SKM-1 treated with dmso at 0.1 percent for 144 hours (cell line): ENCODE measurements at regions not wholly inside any gene's neighbourhood (a gene's known extent, or its start where the extent isn't known, plus 50 kb on each side); places are given as distances from the start of the nearest gene placed in this dataset.
A peak's percentile ranks its signal among the peaks of the same experiment; 100 is the strongest.
"Not testable (repeated sequence)": the region's sequence is repeated elsewhere in the genome, so short reads cannot be mapped to it uniquely, and the experiment has no call there.

Experiments used
- DNase-seq: peaks from one replicate; lab custom pipeline; 2025; ENCODE audit not compliant: unreplicated experiment; lab: John Stamatoyannopoulos, UW

DNA sequence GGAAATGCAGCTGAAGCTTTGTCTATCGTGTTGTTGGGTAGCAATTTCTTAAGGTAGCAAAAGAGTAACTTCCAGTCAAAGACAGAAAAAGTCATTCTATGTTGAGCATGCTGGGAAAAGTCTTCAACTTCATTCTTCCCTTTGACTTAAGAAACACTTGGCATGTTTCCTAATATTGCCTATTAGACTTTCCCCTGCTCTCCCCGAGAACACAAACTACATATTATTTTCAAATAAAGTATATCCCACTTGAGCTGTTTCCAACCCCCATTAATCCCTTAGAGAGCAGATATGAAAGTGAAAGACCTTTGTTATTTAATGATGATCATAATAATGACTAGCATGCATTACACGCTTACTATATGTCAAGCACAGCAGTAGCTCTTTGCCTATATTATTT is 136.0 kb upstream of the SPOPL start:
- DNase-seq = no peak

DNA sequence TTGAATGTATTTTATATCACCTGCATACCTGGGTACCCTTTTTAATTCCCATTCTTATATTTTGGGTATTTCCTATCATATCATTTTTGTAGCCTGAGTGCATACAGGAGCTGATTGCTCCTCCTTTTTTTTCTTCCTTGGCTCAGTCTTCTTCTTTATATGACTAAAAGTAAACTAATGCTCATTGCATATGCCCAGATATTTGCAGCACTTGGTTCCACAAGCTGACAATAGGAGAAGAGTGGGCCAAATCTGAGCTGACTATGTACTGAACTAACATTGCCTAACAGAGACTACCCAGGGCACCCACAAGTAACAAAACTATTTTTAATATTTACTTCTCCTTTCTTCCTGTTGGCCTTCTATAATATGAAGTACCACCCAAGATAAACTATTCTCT is 131.7 kb upstream of the SPOPL start:
- DNase-seq = no peak

DNA sequence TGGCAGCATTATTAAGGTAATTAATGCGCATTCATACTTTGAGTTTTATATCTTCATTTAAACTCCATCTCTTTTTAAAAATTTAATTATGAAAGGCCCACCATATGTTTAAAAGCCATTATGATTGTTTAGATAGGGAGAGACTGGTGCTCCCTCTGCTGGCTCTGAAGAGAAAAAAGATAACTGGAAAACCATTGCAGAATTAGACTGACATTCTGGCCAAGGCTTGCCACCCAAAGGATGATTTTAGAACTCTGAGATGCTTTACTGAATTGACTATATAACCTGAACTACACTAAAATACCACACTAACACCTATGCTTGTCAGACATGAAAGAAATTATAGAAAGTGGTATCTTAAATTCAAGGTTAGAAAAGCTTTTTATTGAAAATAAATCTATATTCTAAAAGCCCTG is 127.6 kb upstream of the SPOPL start:
- peak; percentile 60 for DNase-seq

DNA sequence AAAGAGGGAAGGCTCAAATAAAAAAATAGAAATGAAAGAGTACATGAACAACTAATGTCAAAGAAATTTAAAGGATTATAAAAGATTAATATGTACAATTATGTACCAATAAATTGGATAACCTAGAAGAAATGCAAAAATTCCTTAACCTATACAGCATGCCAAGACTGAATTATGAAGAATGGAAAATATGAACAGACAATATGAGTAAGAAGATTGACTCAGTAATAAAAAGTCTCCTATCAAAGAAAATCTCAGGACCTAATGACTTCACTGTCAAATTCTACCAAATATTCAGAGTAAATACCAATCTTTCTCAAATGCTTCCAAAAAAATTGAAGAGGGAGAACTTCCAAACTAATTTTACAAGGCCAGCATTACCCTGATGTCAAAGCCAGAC is 120.2 kb upstream of the SPOPL start:
- no peak for DNase-seq

DNA sequence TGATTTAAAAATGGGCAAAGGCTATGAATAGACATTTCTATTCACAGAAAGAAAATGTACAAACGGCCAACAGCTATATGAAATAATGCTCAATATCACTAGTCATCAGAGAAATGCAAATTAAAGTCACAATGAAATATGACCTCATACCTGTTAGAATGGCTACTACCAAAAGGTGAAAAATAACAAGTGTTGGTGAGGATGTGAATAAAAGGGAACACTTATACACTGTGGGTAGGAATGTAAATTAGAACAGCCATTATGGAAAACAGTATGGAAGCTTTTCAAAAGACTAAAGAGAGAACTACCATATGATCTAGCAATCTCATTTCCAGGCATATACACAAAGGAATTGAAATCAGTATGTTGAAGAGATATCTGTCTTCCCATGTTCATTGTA is 118.9 kb upstream of the SPOPL start:
- DNase-seq = no peak

DNA sequence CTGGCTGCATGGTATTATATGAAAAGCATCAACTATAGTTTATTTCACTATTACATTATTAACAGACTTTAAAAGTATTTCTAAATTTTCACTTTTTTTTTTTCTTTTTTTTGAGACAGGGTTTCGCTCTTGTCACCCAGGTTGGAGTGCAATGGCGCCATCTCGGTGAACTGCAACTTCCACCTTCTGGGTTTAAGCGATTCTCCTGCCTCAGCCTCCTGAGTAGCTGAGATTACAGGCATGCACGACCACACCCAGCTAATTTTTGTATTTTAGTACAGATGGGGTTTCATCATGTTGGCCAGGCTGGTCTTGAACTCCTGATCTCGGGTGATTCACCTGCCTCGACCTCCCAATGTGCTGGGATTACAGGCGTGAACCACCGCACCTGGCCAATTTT is 115.4 kb upstream of the SPOPL start:
- DNase-seq = not testable (repeated sequence)

DNA sequence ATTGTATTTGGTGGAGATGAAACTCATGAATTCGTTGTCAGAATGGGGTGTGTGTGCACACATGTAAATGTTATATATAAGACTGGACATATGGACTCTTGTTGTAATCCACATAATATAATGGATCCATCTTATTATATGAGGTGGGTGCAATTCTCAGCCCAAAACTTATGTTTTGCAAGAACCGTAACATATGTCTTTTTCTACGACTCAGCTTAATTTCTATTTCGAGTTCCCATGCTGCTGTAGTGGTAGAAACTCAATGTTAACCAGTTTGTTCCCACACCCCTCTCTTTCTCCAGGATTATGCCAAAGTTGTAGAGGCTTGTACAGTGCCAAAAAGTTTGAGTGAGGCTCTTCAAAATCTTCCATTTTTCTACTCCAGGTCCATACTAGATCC is 112.5 kb upstream of the SPOPL start:
- DNase-seq = no peak

DNA sequence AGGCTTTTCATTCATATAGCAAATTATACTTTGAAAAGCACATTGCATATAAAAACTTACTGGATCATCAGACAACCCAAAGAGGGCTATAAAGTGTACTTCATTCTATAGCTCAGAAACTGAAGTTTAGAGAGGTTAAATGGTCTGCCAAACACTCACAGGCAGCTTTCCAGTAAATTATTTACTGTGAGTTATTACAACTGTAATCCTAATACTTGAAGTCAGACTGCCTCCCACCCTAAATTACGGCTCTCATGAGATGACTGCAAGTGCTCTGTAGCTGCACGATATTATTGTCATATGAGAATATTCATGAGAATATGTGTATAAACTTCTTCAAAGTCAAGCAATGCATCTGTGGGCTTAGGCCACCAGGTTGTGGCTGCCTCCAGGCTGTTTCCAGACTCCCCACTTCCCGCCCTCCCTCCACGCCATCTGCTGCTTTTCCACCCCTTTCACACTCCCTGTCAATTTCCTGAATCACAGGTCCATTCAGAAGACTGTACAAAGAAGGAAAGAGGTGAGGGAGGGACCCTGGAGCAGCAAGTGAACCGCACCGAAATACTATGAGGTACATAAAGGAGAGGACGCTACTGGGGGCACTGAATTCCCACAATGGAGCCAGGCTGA is 111.1 kb upstream of the SPOPL start:
- DNase-seq = no peak

DNA sequence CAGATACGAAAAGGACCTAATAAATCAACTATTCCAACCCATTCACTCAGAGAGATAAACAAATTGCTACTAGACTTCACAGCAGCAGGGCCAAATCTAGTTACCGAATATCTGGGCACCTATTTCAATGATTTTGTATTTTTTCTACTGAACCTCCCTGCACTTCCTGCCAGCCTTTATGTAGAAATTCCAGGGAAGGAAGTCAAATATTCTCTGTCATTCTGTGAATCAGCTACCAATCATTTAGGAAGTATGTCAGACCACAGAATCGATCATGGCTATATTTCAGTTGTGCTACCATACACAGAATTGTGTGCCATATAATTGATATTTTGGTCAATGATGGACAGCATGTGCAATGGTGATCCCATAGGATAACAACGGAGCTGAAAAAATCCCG is 109.6 kb upstream of the SPOPL start:
- DNase-seq = no peak

DNA sequence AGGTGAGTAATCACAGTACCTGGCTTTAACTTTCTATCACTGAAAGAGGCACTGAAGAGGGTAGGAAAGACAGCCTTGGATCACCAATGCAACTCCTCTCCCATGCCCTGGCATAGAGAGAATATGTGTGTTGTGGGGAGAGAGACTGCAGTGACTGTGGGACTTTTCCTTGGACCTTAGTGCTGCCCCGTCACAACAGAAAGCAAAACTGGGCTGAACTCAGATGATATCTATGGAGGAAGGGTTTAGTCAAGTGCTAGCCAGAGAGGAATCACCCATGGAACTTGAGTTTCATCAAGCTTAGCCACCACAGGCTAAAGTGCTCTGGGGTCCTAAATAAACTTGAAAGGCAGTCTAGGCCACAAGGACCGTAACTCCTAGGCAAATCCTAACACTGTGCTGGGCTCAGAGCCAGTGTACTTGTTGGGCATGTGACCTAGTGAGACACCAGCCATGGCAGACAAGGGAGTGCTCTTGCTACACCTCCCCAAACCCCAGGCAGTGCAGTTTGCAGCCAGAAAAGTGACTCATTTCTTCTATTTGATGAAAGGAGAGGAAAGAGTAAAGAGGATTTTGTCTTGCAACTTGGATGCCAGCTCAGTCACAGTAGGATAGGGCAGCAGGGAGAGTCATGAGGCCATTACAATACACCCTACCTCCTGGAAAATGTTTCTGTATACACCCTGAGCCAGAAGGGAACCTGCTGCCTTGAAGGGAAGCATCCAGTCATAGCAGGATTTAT is 105.8 kb upstream of the SPOPL start:
- DNase-seq = no peak

DNA sequence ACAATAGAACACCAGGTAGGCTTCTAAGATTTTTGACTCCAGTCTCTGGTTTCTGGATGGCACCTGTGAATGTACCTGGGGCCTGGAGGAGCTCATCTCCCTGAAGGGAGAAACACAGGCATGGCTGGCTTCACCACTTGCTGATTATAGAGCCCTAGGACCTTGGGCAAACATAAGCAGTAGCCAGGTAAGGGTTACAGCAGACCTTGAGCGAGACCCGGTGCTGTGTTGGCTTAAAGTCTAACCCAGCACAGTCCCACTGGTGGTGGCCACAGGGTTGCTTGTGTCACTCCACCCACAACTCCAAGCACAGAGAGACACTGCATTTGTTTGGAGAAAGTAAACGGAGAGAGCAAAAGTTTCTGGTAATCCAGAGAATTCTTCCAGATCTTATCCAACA is 104.7 kb upstream of the SPOPL start:
- no peak for DNase-seq

DNA sequence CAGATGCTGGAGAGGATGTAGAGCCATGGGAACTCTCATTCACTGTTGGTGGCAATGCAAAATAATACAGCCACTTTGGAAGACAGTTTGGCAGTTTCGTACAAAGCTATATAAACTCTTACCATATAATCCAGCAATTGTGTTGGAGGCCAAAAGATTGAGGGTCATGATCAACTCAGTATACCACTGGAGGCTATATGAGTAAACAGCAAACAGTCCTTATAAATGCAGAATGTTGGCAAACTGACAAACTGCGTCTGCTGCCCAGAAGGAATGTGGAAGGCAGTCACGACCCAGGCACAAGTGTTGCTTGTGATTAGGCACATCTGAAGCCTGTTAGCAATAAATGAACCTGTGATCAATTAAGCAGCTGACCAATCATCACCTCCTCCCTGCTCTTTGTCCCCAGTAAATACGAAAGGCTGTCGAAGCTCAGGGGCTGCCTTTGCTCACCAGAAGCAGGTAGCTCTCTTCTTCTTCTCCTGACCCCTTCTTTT is 98.1 kb upstream of the SPOPL start:
- no peak for DNase-seq

DNA sequence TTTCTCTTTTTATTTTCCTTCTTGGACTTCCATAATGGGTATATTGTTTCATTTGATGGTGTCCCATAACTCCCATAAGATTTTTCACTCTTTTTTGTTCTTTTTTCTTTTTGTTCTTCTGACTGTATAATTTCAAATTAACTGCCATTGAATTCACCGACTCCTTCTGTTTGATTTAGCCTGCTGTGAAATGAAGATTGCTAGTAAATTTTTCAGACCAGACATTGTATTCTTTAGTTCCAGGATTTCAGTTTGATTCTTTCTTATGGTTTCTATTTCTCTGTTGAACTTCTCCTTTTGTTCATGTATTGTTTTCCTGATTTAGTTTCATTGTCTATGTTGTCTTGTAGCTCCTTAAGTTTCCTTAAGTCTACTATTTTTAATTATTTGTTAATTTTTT is 87.6 kb upstream of the SPOPL start:
- no peak for DNase-seq

DNA sequence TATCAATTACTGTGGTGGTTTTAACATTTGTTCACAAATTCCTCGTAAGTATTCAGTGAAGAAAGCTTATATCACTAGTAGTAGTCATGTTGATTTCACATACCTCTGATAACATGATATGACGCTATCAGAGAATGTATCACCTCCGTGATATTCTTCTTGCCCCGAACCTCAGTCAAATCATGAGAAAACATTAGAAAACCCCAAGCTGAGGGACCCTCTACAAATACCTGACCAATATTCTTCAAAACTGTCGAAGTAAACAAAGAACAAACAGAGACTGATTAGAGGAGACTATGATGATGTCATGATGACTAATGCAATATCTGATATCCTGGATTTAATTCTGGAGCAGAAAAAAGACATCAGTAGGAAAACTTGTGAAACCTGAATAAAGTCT is 85.6 kb upstream of the SPOPL start:
- no peak for DNase-seq

DNA sequence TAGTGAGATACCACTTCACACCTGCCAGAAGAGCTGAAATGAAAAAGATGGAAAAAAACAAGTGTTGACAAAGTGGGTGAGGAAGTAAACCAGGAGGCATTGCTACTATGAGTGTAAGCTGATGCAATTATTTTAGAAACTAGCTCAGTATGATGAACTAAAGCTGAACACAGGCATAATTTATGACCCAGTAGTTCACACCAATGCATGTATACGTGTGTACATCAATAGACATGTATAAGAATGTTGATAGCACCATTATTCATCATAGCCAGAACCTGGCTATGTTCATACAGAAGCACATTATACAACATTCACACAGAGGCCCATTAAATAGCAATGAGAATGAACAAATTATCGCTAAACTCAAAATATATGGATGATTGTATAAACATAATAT is 83.1 kb upstream of the SPOPL start:
- DNase-seq = no peak

DNA sequence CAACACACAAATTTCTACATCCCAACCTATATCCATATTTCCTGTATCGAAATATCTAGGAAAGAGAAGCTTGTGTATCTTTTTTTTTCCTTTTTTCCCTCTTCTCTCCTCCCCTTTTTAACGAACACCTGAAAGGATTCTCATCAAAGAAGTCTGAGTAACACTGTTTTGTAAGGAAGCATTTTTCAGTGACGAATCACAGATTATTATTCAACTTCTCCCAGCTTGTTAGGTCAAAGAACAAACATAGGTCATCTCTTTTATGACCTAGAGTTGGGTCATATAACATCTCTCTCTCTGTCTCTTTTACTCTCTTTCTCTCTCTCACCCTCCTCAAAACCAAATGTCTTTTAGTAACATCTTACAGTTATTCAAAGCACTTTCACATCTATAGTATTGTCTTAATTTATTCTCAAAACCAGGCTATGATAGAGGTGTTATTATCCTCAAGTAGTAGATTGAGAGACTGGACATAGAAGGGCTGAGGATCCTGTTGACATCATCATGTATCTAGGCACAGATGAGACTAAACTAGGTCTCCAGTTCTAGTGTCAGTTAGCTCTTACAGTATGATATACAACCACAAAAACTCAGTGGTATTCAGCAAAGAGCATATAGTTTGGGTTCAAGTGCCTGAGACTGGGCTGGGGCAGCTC is 80.1 kb upstream of the SPOPL start:
- no peak for DNase-seq

DNA sequence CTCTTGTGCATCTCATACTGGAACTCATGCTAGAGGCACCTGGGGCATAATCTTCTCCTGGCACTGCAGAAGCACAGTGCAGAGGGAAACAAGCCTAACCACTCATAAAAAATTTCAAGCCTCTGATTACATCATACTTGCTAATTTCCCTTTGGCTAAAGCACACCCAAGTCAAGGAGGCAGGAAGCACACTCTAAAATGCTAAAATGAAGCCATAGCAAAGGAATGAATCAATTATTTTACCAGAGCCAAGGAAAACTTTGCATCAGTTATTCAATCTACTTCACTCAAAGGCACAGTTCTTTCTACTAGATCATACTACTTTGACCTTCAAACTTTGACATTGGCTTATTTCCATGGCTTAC is 79.6 kb upstream of the SPOPL start:
- no peak for DNase-seq

DNA sequence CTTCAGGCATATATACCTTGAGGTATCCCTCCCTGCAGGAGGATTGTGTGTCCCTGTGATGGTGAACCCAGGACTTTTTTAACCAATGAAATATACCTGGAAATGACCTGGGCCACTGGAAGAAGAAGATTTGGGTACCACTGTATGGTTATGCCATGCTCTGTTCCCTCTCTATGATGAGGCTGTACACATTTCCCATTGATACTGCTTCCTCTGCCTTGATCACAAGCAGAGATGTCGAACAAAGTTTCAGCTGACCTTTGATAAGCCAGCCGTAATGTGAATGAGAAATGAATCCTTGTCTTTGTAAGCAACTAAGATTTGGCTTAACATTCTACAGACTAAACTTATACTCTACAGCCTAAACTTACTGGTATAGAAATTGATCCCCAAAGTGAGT is 78.4 kb upstream of the SPOPL start:
- DNase-seq = no peak

DNA sequence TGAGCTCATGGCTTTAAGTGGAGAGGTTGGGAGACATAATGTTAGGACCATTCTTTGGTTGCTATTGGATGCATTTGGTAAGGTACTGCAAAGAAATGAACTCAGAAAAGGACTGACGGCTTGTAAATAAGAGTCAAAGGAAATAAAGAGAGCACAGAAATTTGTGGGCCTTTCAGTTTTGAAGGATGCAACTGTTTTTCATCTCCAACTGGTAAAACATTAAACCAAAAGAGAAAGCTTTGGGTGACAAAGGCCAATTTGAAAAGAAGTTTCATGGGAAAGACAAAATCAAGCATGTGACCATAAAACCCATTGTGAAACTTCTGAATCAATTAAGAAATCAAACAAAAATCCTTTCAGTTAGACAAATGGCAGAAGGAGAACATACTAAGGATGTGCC is 77.8 kb upstream of the SPOPL start:
- no peak for DNase-seq

DNA sequence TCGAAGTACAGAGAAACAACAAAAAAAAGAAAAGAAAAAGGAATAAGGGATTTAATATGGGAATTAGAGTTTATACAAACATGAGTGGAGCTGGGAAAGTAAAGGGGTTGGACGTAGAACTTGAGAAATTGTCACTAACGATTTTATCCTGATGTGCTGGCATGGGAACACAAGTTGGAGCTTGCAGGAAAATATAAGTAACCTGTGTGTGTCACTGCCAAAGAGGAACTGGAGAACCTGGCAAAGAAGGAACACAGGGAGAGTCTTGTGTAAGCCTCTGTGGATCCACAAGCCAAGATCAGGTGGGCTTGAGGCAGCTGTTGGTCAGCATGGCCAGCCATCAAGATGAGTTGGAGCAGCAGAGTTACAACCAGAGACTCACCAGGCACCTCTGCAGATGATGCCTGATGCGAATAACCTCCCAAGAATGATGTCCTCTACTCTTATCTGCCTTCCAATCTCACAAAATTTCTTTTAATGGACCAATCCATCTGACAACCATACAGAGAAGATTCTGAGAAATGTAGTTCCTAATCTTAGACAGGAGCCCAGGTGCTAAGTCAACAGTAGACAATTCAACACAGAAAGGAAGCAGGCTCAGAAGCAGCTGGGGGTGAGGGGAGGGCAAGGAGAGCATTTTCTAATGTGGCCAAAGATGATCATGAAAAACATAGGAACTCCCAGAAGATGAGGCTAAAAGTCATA is 77.0 kb upstream of the SPOPL start:
- DNase-seq = no peak

DNA sequence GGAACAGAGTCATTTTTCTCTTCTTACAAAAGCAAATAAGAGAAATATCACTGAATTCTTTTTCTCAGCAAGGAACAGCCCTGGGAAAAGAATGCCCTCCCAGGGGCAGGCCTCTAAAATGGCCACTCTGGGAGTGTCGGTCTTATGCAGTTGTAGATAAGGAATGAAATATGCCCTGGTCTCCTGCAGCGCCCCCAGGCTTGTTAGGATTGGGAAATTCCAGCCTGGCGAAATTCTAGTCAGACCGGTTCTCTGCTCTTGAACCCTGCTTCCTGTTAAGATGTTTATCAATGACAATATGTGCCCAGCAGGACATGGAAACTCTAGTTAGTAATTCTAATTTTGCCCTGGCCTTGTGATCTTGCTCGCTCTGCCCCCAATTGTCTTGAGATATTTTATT is 75.5 kb upstream of the SPOPL start:
- DNase-seq = not testable (repeated sequence)
